HCT116 (cell line): ENCODE measurements at regions not wholly inside any gene's neighbourhood (a gene's known extent, or its start where the extent isn't known, plus 50 kb on each side); places are given as distances from the start of the nearest gene placed in this dataset.

Source experiments
- ATAC-seq: fragments of 200-7000 bp; cut with Tn5 transposase; 2 replicates; pipeline ENCODE4 v1.9.1; 2020; ENCODE audit warnings: mild to moderate bottlenecking, moderate library complexity
- BruUV-seq: library from RNA; stranded (reverse); fragments of 400-500 nt; replicated peaks from 2 replicates; lab custom pipeline; 2021; lab: Mats Ljungman, UMichigan
- CTCF ChIA-PET: fragments of 300-600 bp; sonication (Branson Sonifier 250); formaldehyde crosslinking; loops from one replicate; lab custom pipeline; 2021; ENCODE audit warnings: antibody characterized with exemption; lab: Charles Lee
- POLR2A ChIA-PET: fragments of 300-600, 350-600 bp; sonication (Branson Sonifier 250); formaldehyde crosslinking; loops from one replicate; lab custom pipeline; 2021; ENCODE audit warnings: antibody characterized with exemption; lab: Charles Lee
- RAD21 ChIA-PET, 2 experiments: fragments of 300-600 bp; sonication (Branson Sonifier 250); formaldehyde crosslinking; loops; one replicate each; lab custom pipeline; 2023; ENCODE audit warnings: low total read pairs in 2 of 2; ENCODE audit not compliant: uncharacterized antibody in 2 of 2, unreplicated experiment in 2 of 2, low non-redundant PET in 1 of 2; lab: Charles Lee
- DNase-seq: peaks from one replicate; pipeline ENCODE4 v3.0.0-alpha.2; 2010; ENCODE audit warnings: low read depth, low spot score
- H2AFZ ChIP-seq: fragments of 200-600 bp; shearing (Covaris generic), sonication (generic); 2 replicates; pipeline ENCODE4 v1.6.1; 2017; ENCODE audit warnings: low read depth, mixed run types, mixed read lengths, antibody characterized with exemption, low read length; ENCODE audit not compliant: poor library complexity, severe bottlenecking
- H3K27ac ChIP-seq: 2 replicates; pipeline ENCODE4 v1.5.1; 2012; ENCODE audit warnings: low read depth, low read length
- H3K27me3 ChIP-seq: fragments of 200-600 bp; sonication (generic); 2 replicates; pipeline ENCODE4 v1.6.1; 2016; ENCODE audit warnings: mixed run types, low read length, mixed read lengths; ENCODE audit not compliant: insufficient read depth
- H3K36me3 ChIP-seq, 2 experiments: fragments of 200-500 bp in 1 of 2; fragments of 200-600 bp in 1 of 2; sonication (Bioruptor generic) in 1 of 2; sonication (generic) in 1 of 2; 2 replicates each; pipeline versions ENCODE4 v1.5.1 to v1.6.1; 2014 to 2016; ENCODE audit warnings: low read length in 2 of 2, inconsistent platforms in 1 of 2, mixed read lengths in 1 of 2, mixed run types in 1 of 2; ENCODE audit not compliant: insufficient read depth in 2 of 2, control insufficient read depth in 1 of 2
- H3K4me1 ChIP-seq, 2 experiments: fragments of 200-600 bp in 1 of 2; sonication (generic) in 1 of 2; 2 replicates each; pipeline versions ENCODE4 v1.5.1 to v1.6.1; 2012 to 2017; ENCODE audit warnings: low read length in 2 of 2, inconsistent platforms in 1 of 2, mild to moderate bottlenecking in 1 of 2, mixed read lengths in 1 of 2, mixed run types in 1 of 2, moderate library complexity in 1 of 2; ENCODE audit not compliant: insufficient read depth in 2 of 2, control insufficient read depth in 1 of 2
- H3K4me2 ChIP-seq: fragments of 200-600 bp; sonication (generic); 2 replicates; pipeline ENCODE4 v1.6.1; 2017; ENCODE audit warnings: mixed run types, low read length, mixed read lengths
- H3K4me3 ChIP-seq, 2 experiments: fragments of 200-600 bp in 1 of 2; sonication (generic) in 1 of 2; replicated peaks in 1 of 2; 2 replicates each; pipeline ENCODE4 v1.5.1; 2011 to 2016; ENCODE audit warnings: low read length in 2 of 2, control low read depth in 1 of 2, low read depth in 1 of 2, mild to moderate bottlenecking in 1 of 2, mixed read lengths in 1 of 2, mixed run types in 1 of 2
- H3K79me2 ChIP-seq: fragments of 200-600 bp; sonication (generic); 2 replicates; pipeline ENCODE4 v1.6.1; 2017; ENCODE audit warnings: mild to moderate bottlenecking, mixed run types, low read length, moderate library complexity, mixed read lengths; ENCODE audit not compliant: insufficient read depth
- H3K9ac ChIP-seq: fragments of 200-600 bp; sonication (generic); 2 replicates; pipeline ENCODE4 v1.6.1; 2016; ENCODE audit warnings: low read length, mixed read lengths
- H3K9me2 ChIP-seq: fragments of 200-600 bp; sonication (generic), shearing (Covaris generic); 2 replicates; pipeline ENCODE4 v1.6.1; 2017; ENCODE audit warnings: mixed run types, mild to moderate bottlenecking, moderate library complexity; ENCODE audit not compliant: insufficient read depth
- H3K9me3 ChIP-seq, 2 experiments: fragments of 200-500 bp in 1 of 2; fragments of 200-600 bp in 1 of 2; sonication (Bioruptor generic) in 1 of 2; sonication (generic) in 1 of 2; 2 replicates each; pipeline ENCODE4 v1.6.1; 2014 to 2017; ENCODE audit warnings: low read length in 2 of 2, mixed read lengths in 2 of 2, inconsistent platforms in 1 of 2, low read depth in 1 of 2, mild to moderate bottlenecking in 1 of 2, mixed run types in 1 of 2, moderate library complexity in 1 of 2; ENCODE audit not compliant: control insufficient read depth in 1 of 2, insufficient read depth in 1 of 2
- H4K20me1 ChIP-seq: fragments of 200-600 bp; sonication (generic), shearing (Covaris generic); 2 replicates; pipeline ENCODE4 v1.6.1; 2017; ENCODE audit warnings: mixed run types, mild to moderate bottlenecking, moderate library complexity; ENCODE audit not compliant: insufficient read depth
- CEBPB ChIP-seq: IDR thresholded peaks from 2 replicates; pipeline ENCODE4 v1.6.1; 2012; ENCODE audit warnings: low read depth
- EGR1 ChIP-seq: IDR thresholded peaks from 2 replicates; pipeline ENCODE4 v1.6.1; 2012; ENCODE audit warnings: low read depth
- EZH2 ChIP-seq: fragments of 200-600 bp; sonication (generic); IDR thresholded peaks from 2 replicates; pipeline ENCODE4 v1.6.1; 2017; ENCODE audit warnings: antibody characterized with exemption, mixed run types
- FOSL1 ChIP-seq: IDR thresholded peaks from 2 replicates; pipeline ENCODE4 v1.6.1; 2012; ENCODE audit warnings: low read depth
- JUND ChIP-seq: IDR thresholded peaks from 2 replicates; pipeline ENCODE4 v1.6.1; 2012
- POLR2A ChIP-seq: IDR thresholded peaks from 2 replicates; pipeline ENCODE4 v1.7.0; 2011; ENCODE audit warnings: borderline replicate concordance; ENCODE audit not compliant: insufficient read depth, insufficient read length; ENCODE audit errors: extremely low read depth
- RAD21 ChIP-seq: IDR thresholded peaks from 2 replicates; pipeline ENCODE4 v1.6.1; 2012; ENCODE audit warnings: low read depth, mild to moderate bottlenecking
- REST ChIP-seq: IDR thresholded peaks from 2 replicates; pipeline ENCODE4 v1.6.1; 2012; ENCODE audit warnings: low read depth
- SIN3A ChIP-seq: IDR thresholded peaks from 2 replicates; pipeline ENCODE4 v1.6.1; 2012; ENCODE audit warnings: low read depth
- SP1 ChIP-seq: IDR thresholded peaks from 2 replicates; pipeline ENCODE4 v1.6.1; 2012; ENCODE audit warnings: low read depth
- TCF7L2 ChIP-seq: IDR thresholded peaks from 2 replicates; pipeline ENCODE4 v1.7.0; 2011; ENCODE audit warnings: borderline replicate concordance, inconsistent platforms; ENCODE audit not compliant: insufficient read depth, insufficient read length; ENCODE audit errors: extremely low read depth
- ZBTB33 ChIP-seq: IDR thresholded peaks from 2 replicates; pipeline ENCODE4 v1.6.1; 2011; ENCODE audit warnings: mild to moderate bottlenecking, low read length, moderate library complexity; ENCODE audit not compliant: insufficient replicate concordance; ENCODE audit errors: extremely low read depth
- ZFX ChIP-seq: fragments of 450-650 bp; IDR thresholded peaks from 2 replicates; pipeline ENCODE4 v1.6.1; 2017
- intact Hi-C: fragments of 100-400 bp; cut with micrococcal nuclease; formaldehyde crosslinking; loops from 2 replicates; pipeline ENCODE4 v1.10.0; 2022
- TF ChIP-seq, protein P1 (sequence below), 3 experiments: fragments of 200-600 bp in 1 of 3; sonication (generic) in 1 of 3; IDR thresholded peaks in 2 of 3; conservative IDR thresholded peaks in 1 of 3; 2 replicates each; pipeline ENCODE4 v1.5.1; 2012 to 2017; ENCODE audit warnings: low read depth in 2 of 3, low read length in 2 of 3, antibody characterized with exemption in 1 of 3, borderline replicate concordance in 1 of 3, control low read depth in 1 of 3, mild to moderate bottlenecking in 1 of 3, mixed read lengths in 1 of 3, mixed run types in 1 of 3, moderate library complexity in 1 of 3; ENCODE audit not compliant: insufficient read depth in 1 of 3
- TF ChIP-seq, protein P2 (sequence below): IDR thresholded peaks from 2 replicates; pipeline ENCODE4 v1.6.1; 2012

DNA sequence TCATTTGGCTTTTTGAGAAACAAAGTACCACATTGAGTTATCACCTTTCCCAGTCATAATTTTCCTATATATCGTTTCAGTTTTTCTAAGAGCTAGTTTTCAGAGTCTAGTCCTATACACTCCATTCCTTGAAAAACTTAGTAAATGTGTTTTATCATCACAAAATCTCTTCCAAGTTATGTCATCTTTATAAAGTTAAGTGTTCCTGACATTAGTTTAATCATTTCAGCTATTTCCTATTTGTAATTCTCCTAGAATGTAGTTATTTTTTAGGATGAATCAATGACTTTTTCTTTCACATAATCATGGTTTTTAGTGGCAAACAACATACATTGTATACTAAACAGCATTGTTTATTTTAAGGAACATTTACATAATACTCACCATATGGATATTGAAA is 191.7 kb upstream of the BET1 start:
- no peak for TF ChIP-seq CEBPB
- no peak for TF ChIP-seq RAD21
- TF ChIP-seq POLR2A = no peak
- TF ChIP-seq ZBTB33 = no peak
- no peak for TF ChIP-seq ZFX
- TF ChIP-seq JUND = no peak
- no peak for TF ChIP-seq SIN3A
- no peak for TF ChIP-seq FOSL1
- no peak for TF ChIP-seq EZH2
- TF ChIP-seq EGR1 = no peak
- no peak for TF ChIP-seq SP1
- no peak for TF ChIP-seq REST
- TF ChIP-seq, protein P1, sequence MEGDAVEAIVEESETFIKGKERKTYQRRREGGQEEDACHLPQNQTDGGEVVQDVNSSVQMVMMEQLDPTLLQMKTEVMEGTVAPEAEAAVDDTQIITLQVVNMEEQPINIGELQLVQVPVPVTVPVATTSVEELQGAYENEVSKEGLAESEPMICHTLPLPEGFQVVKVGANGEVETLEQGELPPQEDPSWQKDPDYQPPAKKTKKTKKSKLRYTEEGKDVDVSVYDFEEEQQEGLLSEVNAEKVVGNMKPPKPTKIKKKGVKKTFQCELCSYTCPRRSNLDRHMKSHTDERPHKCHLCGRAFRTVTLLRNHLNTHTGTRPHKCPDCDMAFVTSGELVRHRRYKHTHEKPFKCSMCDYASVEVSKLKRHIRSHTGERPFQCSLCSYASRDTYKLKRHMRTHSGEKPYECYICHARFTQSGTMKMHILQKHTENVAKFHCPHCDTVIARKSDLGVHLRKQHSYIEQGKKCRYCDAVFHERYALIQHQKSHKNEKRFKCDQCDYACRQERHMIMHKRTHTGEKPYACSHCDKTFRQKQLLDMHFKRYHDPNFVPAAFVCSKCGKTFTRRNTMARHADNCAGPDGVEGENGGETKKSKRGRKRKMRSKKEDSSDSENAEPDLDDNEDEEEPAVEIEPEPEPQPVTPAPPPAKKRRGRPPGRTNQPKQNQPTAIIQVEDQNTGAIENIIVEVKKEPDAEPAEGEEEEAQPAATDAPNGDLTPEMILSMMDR (IDR thresholded peaks at IDR 0.05 in 2 of 3, conservative IDR thresholded peaks at IDR 0.05 in 1 of 3; ENCODE audit: borderline replicate concordance in 1 of 3, insufficient read depth in 1 of 3, low read depth in 2 of 3, low read length in 2 of 3) = no peak
- TF ChIP-seq, protein P2, sequence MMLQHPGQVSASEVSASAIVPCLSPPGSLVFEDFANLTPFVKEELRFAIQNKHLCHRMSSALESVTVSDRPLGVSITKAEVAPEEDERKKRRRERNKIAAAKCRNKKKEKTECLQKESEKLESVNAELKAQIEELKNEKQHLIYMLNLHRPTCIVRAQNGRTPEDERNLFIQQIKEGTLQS = no peak
- no peak for TF ChIP-seq TCF7L2
- POLR2A ChIA-PET = no interaction called here

More for the DNA sequence above, 191.7 kb upstream of the BET1 start:
- Histone ChIP-seq H3K27me3 (no peaks in the 10 kb centered on the region), H3K36me3 (no peaks in the 10 kb centered on the region), H3K4me1 (no peaks in the 10 kb centered on the region), H3K9ac (no peak overlapping the region), H3K27ac (no peak overlapping the region), H3K9me3 (no peaks in the 10 kb centered on the region), H2AFZ (peak overlapping the region; percentile 9), H3K79me2 (no peaks in the 10 kb centered on the region), H4K20me1 (no peaks in the 10 kb centered on the region), H3K9me2 (no peaks in the 10 kb centered on the region), H3K4me3 (no peak overlapping the region), H3K4me2 (no peak overlapping the region)
- ChIA-PET RAD21 (no interaction called here), CTCF (no interaction called here)
- intact Hi-C loops = no loop called here
- no TSS peak for BruUV-seq
- ATAC-seq (no peak), DNase-seq (no peak)
